Colonic mucosa (tissue), 4 donors: ENCODE measurements at regions not wholly inside any gene's neighbourhood (a gene's known extent, or its start where the extent isn't known, plus 50 kb on each side); places are given as distances from the start of the nearest gene placed in this dataset.

ENCODE experiments used
- DNase-seq: peaks from one replicate; pipeline ENCODE4 v3.0.0-alpha.2; 2020
- H3K27ac ChIP-seq: fragments of 200-600 bp; one replicate; pipeline ENCODE4 v1.8.0; 2021
- H3K27me3 ChIP-seq: fragments of 200-600 bp; one replicate; pipeline ENCODE4 v1.8.0; 2021
- H3K36me3 ChIP-seq: fragments of 200-600 bp; one replicate; pipeline ENCODE4 v1.8.0; 2021
- H3K4me1 ChIP-seq: fragments of 200-600 bp; one replicate; pipeline ENCODE4 v1.8.0; 2021; ENCODE audit warnings: mild to moderate bottlenecking
- H3K4me3 ChIP-seq: fragments of 200-600 bp; one replicate; pipeline ENCODE4 v1.8.0; 2021
- H3K9ac ChIP-seq, 2 donors: one replicate each; pipeline ENCODE4 v1.7.0; 2013; ENCODE audit warnings: control low read depth in 2 of 2, low read depth in 2 of 2, low read length in 2 of 2
- H3K9me3 ChIP-seq: fragments of 200-600 bp; one replicate; pipeline ENCODE4 v1.8.0; 2021
- intact Hi-C: fragments of 100-400 bp; cut with DNase I; formaldehyde crosslinking; loops from one replicate; pipeline ENCODE4 v1.14.1; 2022
- TF ChIP-seq, protein P1 (sequence below): fragments of 200-600 bp; IDR thresholded peaks from one replicate; pipeline ENCODE4 v1.8.0; 2022; ENCODE audit warnings: antibody characterized with exemption, mild to moderate bottlenecking
- donor health status: healthy.
- donor health status: DM: no; HTN: no; CAD: no.
- donor health status: DM: no; HTN: no; CAD: no.

DNA sequence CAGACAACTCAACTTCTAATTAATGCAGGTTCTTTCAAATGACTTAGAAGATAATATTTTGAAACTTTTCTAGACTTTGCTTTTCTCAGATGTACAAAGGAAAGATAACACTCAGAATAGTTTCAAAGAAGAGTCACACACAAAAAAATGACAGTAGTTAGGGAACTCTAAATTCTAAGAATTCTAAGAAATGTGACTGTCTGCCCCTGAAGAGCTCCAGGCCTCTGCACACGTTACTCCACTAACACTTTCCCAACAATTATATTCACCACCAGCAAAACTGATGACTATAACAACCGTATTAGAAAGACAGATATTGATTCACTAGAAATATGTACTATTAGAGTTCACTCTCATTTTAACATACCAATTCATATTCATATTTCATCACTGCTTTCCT, 133.3 kb upstream of the SMLR1 start:
- H3K4me1 ChIP-seq, result no peaks in the 10 kb centered on the region
- H3K27ac ChIP-seq, result no peak overlapping the region
- DNase-seq, result no peak
- intact Hi-C loops, result no loop called here
- no peaks in the 10 kb centered on the region for H3K36me3 ChIP-seq
- H3K27me3 ChIP-seq, result no peaks in the 10 kb centered on the region
- no peak overlapping the region for H3K4me3 ChIP-seq
- no peaks in the 10 kb centered on the region for H3K9me3 ChIP-seq
- TF ChIP-seq, protein P1, sequence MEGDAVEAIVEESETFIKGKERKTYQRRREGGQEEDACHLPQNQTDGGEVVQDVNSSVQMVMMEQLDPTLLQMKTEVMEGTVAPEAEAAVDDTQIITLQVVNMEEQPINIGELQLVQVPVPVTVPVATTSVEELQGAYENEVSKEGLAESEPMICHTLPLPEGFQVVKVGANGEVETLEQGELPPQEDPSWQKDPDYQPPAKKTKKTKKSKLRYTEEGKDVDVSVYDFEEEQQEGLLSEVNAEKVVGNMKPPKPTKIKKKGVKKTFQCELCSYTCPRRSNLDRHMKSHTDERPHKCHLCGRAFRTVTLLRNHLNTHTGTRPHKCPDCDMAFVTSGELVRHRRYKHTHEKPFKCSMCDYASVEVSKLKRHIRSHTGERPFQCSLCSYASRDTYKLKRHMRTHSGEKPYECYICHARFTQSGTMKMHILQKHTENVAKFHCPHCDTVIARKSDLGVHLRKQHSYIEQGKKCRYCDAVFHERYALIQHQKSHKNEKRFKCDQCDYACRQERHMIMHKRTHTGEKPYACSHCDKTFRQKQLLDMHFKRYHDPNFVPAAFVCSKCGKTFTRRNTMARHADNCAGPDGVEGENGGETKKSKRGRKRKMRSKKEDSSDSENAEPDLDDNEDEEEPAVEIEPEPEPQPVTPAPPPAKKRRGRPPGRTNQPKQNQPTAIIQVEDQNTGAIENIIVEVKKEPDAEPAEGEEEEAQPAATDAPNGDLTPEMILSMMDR, result no peak
- H3K9ac ChIP-seq, result no peak overlapping the region

DNA sequence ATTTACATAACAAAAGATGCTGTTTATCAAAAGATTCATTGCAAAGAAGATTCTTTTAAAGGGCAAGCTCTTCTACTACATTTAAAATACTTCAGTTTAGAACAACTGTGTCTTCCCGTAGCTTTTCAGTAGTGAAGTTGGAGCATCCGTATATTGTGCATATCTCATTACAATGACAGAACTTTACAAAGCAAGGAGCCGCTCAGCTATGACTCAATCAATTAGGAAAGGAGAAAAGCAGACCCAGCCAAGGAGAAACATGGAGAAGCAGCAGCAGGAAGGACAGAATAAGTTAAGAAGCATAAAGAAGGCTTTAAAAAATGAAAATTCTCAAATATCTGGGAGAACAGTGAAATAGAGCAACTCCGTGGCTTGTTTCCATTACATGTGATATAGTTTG, 132.6 kb upstream of the SMLR1 start:
- TF ChIP-seq, protein P1, result no peak
- Histone ChIP-seq H3K4me1 (no peaks in the 10 kb centered on the region), H3K27ac (no peak overlapping the region), H3K36me3 (no peaks in the 10 kb centered on the region), H3K4me3 (no peak overlapping the region), H3K27me3 (no peaks in the 10 kb centered on the region), H3K9ac (no peak overlapping the region), H3K9me3 (no peaks in the 10 kb centered on the region)
- DNase-seq, result no peak
- intact Hi-C loops, result no loop called here

DNA sequence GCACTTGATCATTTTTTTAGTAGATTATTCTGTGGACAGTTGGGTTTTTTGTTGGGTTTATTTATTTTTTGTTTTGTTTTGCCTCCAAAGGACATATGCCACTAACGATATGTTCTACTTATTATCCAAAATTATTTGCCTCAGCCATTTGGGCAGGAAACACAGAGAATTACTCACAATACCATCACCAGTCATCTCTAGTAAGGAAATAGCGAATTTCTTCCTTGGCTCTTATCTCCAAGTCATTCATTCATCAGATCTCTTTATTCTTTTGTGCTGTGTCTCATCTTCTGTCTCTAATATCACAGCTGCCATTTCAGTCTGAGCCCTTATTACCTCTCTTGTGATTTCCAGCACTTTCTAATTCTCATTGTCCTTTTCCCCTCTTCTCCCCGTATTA, 130.4 kb upstream of the SMLR1 start:
- no peak for DNase-seq
- no peaks in the 10 kb centered on the region for H3K9me3 ChIP-seq
- TF ChIP-seq, protein P1, result no peak
- no peaks in the 10 kb centered on the region for H3K27me3 ChIP-seq
- intact Hi-C loops, result loop anchor here (2.0 kb wide), 1 partner anchor 374 kb away; no protein-coding TSS in a partner anchor
- H3K4me1 ChIP-seq, result no peaks in the 10 kb centered on the region
- H3K36me3 ChIP-seq, result no peaks in the 10 kb centered on the region
- H3K4me3 ChIP-seq, result no peak overlapping the region
- no peak overlapping the region for H3K27ac ChIP-seq
- no peak overlapping the region for H3K9ac ChIP-seq

GRCh38 chr6:130697271-130697994, 129.8 kb upstream of the SMLR1 start:
- no peak for DNase-seq
- intact Hi-C loops, result loop anchor here (2.0 kb wide), 1 partner anchor 375 kb away; no protein-coding TSS in a partner anchor
- H3K9ac ChIP-seq, result no peak overlapping the region
- no peaks in the 10 kb centered on the region for H3K27me3 ChIP-seq
- no peak overlapping the region for H3K27ac ChIP-seq
- H3K4me3 ChIP-seq, result no peak overlapping the region
- no peaks in the 10 kb centered on the region for H3K9me3 ChIP-seq
- H3K4me1 ChIP-seq, result no peaks in the 10 kb centered on the region
- TF ChIP-seq, protein P1, result no peak
- H3K36me3 ChIP-seq, result no peaks in the 10 kb centered on the region

DNA sequence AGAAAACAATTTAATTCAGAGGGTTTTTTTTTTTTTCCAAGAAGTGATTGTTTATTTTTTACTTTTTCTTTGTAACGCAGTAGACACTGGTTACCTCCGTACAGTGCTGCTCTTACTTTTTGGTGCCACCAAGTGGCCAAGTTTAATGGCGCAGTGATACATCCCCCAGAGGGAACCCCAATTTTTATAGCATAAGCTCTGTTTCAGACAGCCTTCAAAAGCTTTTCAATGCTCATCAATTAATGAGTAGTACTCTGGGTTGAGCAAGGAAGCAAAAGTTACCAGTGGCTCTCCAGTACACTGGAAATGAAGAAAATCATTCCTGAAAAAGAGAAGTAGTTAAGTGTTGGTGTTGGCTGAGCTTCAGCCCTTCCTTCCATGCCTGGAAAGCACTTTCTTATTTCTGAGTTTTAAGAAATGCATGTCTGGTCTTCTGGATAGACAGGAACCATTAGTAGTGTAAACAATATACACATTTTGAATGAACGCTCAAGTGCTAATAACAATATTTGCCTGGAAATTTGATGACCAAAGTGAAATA, 129.1 kb upstream of the SMLR1 start:
- no peak overlapping the region for H3K4me3 ChIP-seq
- intact Hi-C loops, result loop anchor here (2.0 kb wide), 1 partner anchor 375 kb away; no protein-coding TSS in a partner anchor
- DNase-seq, result peak; percentile 47
- no peaks in the 10 kb centered on the region for H3K4me1 ChIP-seq
- TF ChIP-seq, protein P1, result peak; percentile 71
- no peaks in the 10 kb centered on the region for H3K36me3 ChIP-seq
- H3K9me3 ChIP-seq, result no peaks in the 10 kb centered on the region
- H3K27me3 ChIP-seq, result no peaks in the 10 kb centered on the region
- H3K27ac ChIP-seq, result no peak overlapping the region
- H3K9ac ChIP-seq, result no peak overlapping the region
